IMR-90 (cell line): ENCODE measurements at regions not wholly inside any gene's neighbourhood (a gene's known extent, or its start where the extent isn't known, plus 50 kb on each side); places are given as distances from the start of the nearest gene placed in this dataset.

Experiments used
- ATAC-seq: fragments of 200-7000 bp; cut with Tn5 transposase; 2 replicates; pipeline ENCODE4 v1.9.1; 2020; ENCODE audit warnings: low read depth, mild to moderate bottlenecking, moderate library complexity
- BruUV-seq: library from RNA; stranded (reverse); fragments of 400-500 nt; replicated peaks from 2 replicates; lab custom pipeline; 2021; lab: Mats Ljungman, UMichigan
- CTCF ChIA-PET: fragments of 300-600 bp; formaldehyde crosslinking; extraction: SDS; loops from one replicate; lab custom pipeline; 2021; ENCODE audit warnings: antibody characterized with exemption; lab: Yijun Ruan, JAX
- POLR2A ChIA-PET: fragments of 300-600 bp; sonication (Branson Sonifier 250); formaldehyde crosslinking; loops from one replicate; lab custom pipeline; 2022; ENCODE audit warnings: antibody characterized with exemption; ENCODE audit not compliant: unreplicated experiment; lab: Charles Lee
- DNase-seq: peaks from one replicate; pipeline ENCODE4 v3.0.0; 2013
- H2AFZ ChIP-seq: replicated peaks from 2 replicates; pipeline ENCODE3; 2013; ENCODE audit warnings: low read length, mild to moderate bottlenecking; ENCODE audit not compliant: poor library complexity
- H2AK5ac ChIP-seq: 2 replicates; pipeline ENCODE4 v1.6.1; 2013; ENCODE audit warnings: low read depth, low read length, inconsistent platforms
- H2AK9ac ChIP-seq: replicated peaks from 2 replicates; pipeline ENCODE3; 2013; ENCODE audit warnings: mild to moderate bottlenecking, low read depth, low read length, moderate library complexity; ENCODE audit not compliant: poor library complexity
- H2BK120ac ChIP-seq: 2 replicates; pipeline ENCODE4 v1.6.1; 2013; ENCODE audit warnings: low read depth, low read length, inconsistent platforms
- H2BK15ac ChIP-seq: 3 replicates; pipeline ENCODE4 v1.6.1; 2013; ENCODE audit warnings: low read depth, low read length, inconsistent platforms
- H2BK20ac ChIP-seq: 2 replicates; pipeline ENCODE4 v1.6.1; 2013; ENCODE audit warnings: low read depth, mild to moderate bottlenecking, inconsistent platforms, low read length, moderate library complexity
- H2BK5ac ChIP-seq: 2 replicates; pipeline ENCODE4 v1.6.1; 2013; ENCODE audit warnings: mild to moderate bottlenecking, low read depth, low read length, inconsistent platforms; ENCODE audit not compliant: poor library complexity, severe bottlenecking
- H3K14ac ChIP-seq: replicated peaks from 2 replicates; pipeline ENCODE4 v1.6.1; 2013; ENCODE audit warnings: low read depth, low read length, inconsistent platforms
- H3K18ac ChIP-seq: 2 replicates; pipeline ENCODE4 v1.6.1; 2013; ENCODE audit warnings: low read depth, low read length, control low read depth
- H3K23ac ChIP-seq: 2 replicates; pipeline ENCODE4 v1.6.1; 2013; ENCODE audit warnings: low read depth, low read length, inconsistent platforms
- H3K27ac ChIP-seq: 2 replicates; pipeline ENCODE4 v1.5.1; 2013; ENCODE audit warnings: mild to moderate bottlenecking, control low read depth, low read length; ENCODE audit not compliant: insufficient read depth
- H3K27me3 ChIP-seq: 2 replicates; pipeline ENCODE4 v1.6.1; 2013; ENCODE audit warnings: low read length; ENCODE audit not compliant: control insufficient read depth, insufficient read depth
- H3K36me3 ChIP-seq: 2 replicates; pipeline ENCODE4 v1.6.1; 2013; ENCODE audit warnings: low read length, mixed read lengths; ENCODE audit not compliant: control insufficient read depth, insufficient read depth
- H3K4ac ChIP-seq: 2 replicates; pipeline ENCODE4 v1.6.1; 2013; ENCODE audit warnings: low read depth, low read length, inconsistent platforms
- H3K4me1 ChIP-seq: 2 replicates; pipeline ENCODE4 v1.6.1; 2013; ENCODE audit warnings: low read length, mixed read lengths; ENCODE audit not compliant: control insufficient read depth, insufficient read depth
- H3K4me2 ChIP-seq: 2 replicates; pipeline ENCODE4 v1.6.1; 2013; ENCODE audit warnings: low read depth, mild to moderate bottlenecking, control low read depth, low read length, moderate library complexity
- H3K4me3 ChIP-seq: 2 replicates; pipeline ENCODE4 v1.5.1; 2013; ENCODE audit warnings: low read depth, mild to moderate bottlenecking, control low read depth, low read length, moderate library complexity; ENCODE audit not compliant: insufficient read depth
- H3K56ac ChIP-seq: 2 replicates; pipeline ENCODE4 v1.6.1; 2013; ENCODE audit warnings: low read length, inconsistent platforms; ENCODE audit not compliant: insufficient read depth; ENCODE audit errors: extremely low read depth
- H3K79me1 ChIP-seq, 2 experiments: 2 replicates each; pipeline ENCODE4 v1.6.1; 2013; ENCODE audit warnings: low read length in 2 of 2, inconsistent platforms in 1 of 2, low read depth in 1 of 2
- H3K9ac ChIP-seq: 2 replicates; pipeline ENCODE4 v1.6.1; 2013; ENCODE audit warnings: low read depth, low read length, control low read depth
- H3K9me1 ChIP-seq: 2 replicates; pipeline ENCODE4 v1.6.1; 2013; ENCODE audit warnings: low read length, inconsistent platforms; ENCODE audit not compliant: insufficient read depth
- H3K9me3 ChIP-seq: 2 replicates; pipeline ENCODE4 v1.6.1; 2013; ENCODE audit warnings: low read length; ENCODE audit not compliant: control insufficient read depth, insufficient read depth
- H4K20me1 ChIP-seq: 2 replicates; pipeline ENCODE4 v1.6.1; 2013; ENCODE audit warnings: low read length, inconsistent platforms; ENCODE audit not compliant: insufficient read depth
- H4K5ac ChIP-seq: 2 replicates; pipeline ENCODE4 v1.6.1; 2013; ENCODE audit warnings: mild to moderate bottlenecking, low read depth, low read length, control low read depth
- H4K8ac ChIP-seq, 2 experiments: 2 replicates each; pipeline ENCODE4 v1.6.1; 2013; ENCODE audit warnings: low read depth in 2 of 2, low read length in 2 of 2, control low read depth in 1 of 2, inconsistent platforms in 1 of 2
- H4K91ac ChIP-seq: 2 replicates; pipeline ENCODE4 v1.6.1; 2013; ENCODE audit warnings: low read depth, low read length, inconsistent platforms; ENCODE audit not compliant: insufficient read depth
- BHLHE40 ChIP-seq: fragments of 150-350 bp; IDR thresholded peaks from 2 replicates; pipeline ENCODE4 v1.6.1; 2016; ENCODE audit warnings: mild to moderate bottlenecking, low read depth, low read length
- CEBPB ChIP-seq: IDR thresholded peaks from 2 replicates; pipeline ENCODE4 v1.6.1; 2012; ENCODE audit warnings: low read depth, low read length, improper control_type of control experiment
- CHD1 ChIP-seq: IDR thresholded peaks from 2 replicates; pipeline ENCODE4 v1.6.1; 2012; ENCODE audit warnings: low read depth, low read length, improper control_type of control experiment
- CTCF ChIP-seq: conservative IDR thresholded peaks from 2 replicates; pipeline ENCODE4 v1.5.1; 2012; ENCODE audit warnings: mild to moderate bottlenecking, low read depth, low read length, improper control_type of control experiment
- ELK1 ChIP-seq: fragments of 150-350 bp; IDR thresholded peaks from 2 replicates; pipeline ENCODE4 v1.6.1; 2016; ENCODE audit warnings: low read depth, mild to moderate bottlenecking, low read length, moderate library complexity, borderline replicate concordance
- FOS ChIP-seq: fragments of 150-350 bp; IDR thresholded peaks from 2 replicates; pipeline ENCODE4 v1.6.1; 2016; ENCODE audit warnings: low read depth, low read length
- MAFK ChIP-seq: IDR thresholded peaks from 2 replicates; pipeline ENCODE4 v1.6.1; 2012; ENCODE audit warnings: low read depth, low read length, improper control_type of control experiment
- MAZ ChIP-seq: IDR thresholded peaks from 2 replicates; pipeline ENCODE4 v1.6.1; 2012; ENCODE audit warnings: low read depth, mild to moderate bottlenecking, low read length, improper control_type of control experiment, moderate library complexity, borderline replicate concordance
- MXI1 ChIP-seq: IDR thresholded peaks from 2 replicates; pipeline ENCODE4 v1.6.1; 2012; ENCODE audit warnings: low read depth, mild to moderate bottlenecking, low read length, moderate library complexity, borderline replicate concordance
- POLR2A ChIP-seq: IDR thresholded peaks from 2 replicates; pipeline ENCODE4 v1.6.1; 2012; ENCODE audit warnings: mild to moderate bottlenecking, low read depth, low read length
- RFX5 ChIP-seq: IDR thresholded peaks from 2 replicates; pipeline ENCODE4 v1.8.0; 2012; ENCODE audit warnings: low read depth, mild to moderate bottlenecking, low read length, moderate library complexity
- SMC3 ChIP-seq: fragments of 150-350 bp; IDR thresholded peaks from 2 replicates; pipeline ENCODE4 v1.6.1; 2016; ENCODE audit warnings: low read depth, mild to moderate bottlenecking, antibody characterized with exemption, low read length, moderate library complexity
- USF2 ChIP-seq: fragments of 150-350 bp; IDR thresholded peaks from 2 replicates; pipeline ENCODE4 v1.6.1; 2017; ENCODE audit warnings: mild to moderate bottlenecking, antibody characterized with exemption, low read length, low read depth
- WGBS, 2 experiments: methylation state at CpG; one replicate each; pipeline versions ENCODE4 v1.1.5 to v1.1.7; 2013; ENCODE audit warnings: missing lambda C conversion rate in 2 of 2; ENCODE audit not compliant: insufficient read length in 1 of 2; ENCODE audit errors: extremely low coverage in 2 of 2; 5-methylcytosine and 5-hydroxymethylcytosine counted together
- dilution Hi-C: fragments of 300-500 bp; cut with HindIII; formaldehyde crosslinking; loops from one replicate; pipeline ENCODE4 v1.14.3; 2018; ENCODE audit warnings: low sequenced_read_pairs; ENCODE audit not compliant: unreplicated experiment
- in situ Hi-C: fragments of 300-500 bp; cut with MboI; formaldehyde crosslinking; loops from 3 replicates; pipeline ENCODE4 v1.14.3; 2019; ENCODE audit warnings: low sequenced_read_pairs, inconsistent platforms, mixed read lengths
- intact Hi-C: fragments of 100-400 bp; cut with micrococcal nuclease; formaldehyde crosslinking; loops from 2 replicates; pipeline ENCODE4 v1.10.0; 2022

- ATAC-seq (no peak), DNase-seq (no peak)
- BruUV-seq: no TSS peak
- no peak overlapping the region for H2AK9ac ChIP-seq
- H3K4me2 ChIP-seq: no peak overlapping the region
- no peak overlapping the region for H2BK5ac ChIP-seq
- in situ Hi-C loops (no loop called here), dilution Hi-C loops (no loop called here), intact Hi-C loops (no loop called here)
- H4K20me1 ChIP-seq: no peaks in the 10 kb centered on the region
- no peak overlapping the region for H3K4ac ChIP-seq
- no peak overlapping the region for H4K5ac ChIP-seq
- no peak overlapping the region for H3K4me3 ChIP-seq
- H3K14ac ChIP-seq: no peak overlapping the region
- H2AK5ac ChIP-seq: no peak overlapping the region
- no peak overlapping the region for H3K27ac ChIP-seq
- no peak overlapping the region for H2AFZ ChIP-seq
- peaks cover 14% of the 10 kb centered on the region for H3K9me3 ChIP-seq
- ChIA-PET POLR2A (no interaction called here), CTCF (no interaction called here)
- no peaks in the 10 kb centered on the region for H3K27me3 ChIP-seq
- H2BK15ac ChIP-seq: no peak overlapping the region
- no peak overlapping the region for H4K8ac ChIP-seq
- H3K4me1 ChIP-seq: no peaks in the 10 kb centered on the region
- TF ChIP-seq SMC3: no peak
- TF ChIP-seq ELK1: no peak
- no peak for TF ChIP-seq MAFK
- no peak for TF ChIP-seq USF2
- no peak for TF ChIP-seq POLR2A
- TF ChIP-seq CTCF: no peak
- no peak for TF ChIP-seq RFX5
- TF ChIP-seq MXI1: no peak
- TF ChIP-seq MAZ: no peak
- no peak for TF ChIP-seq CEBPB
- no peak for TF ChIP-seq CHD1
- no peak for TF ChIP-seq FOS
- TF ChIP-seq BHLHE40: no peak
- no peak overlapping the region for H3K56ac ChIP-seq
- H3K79me1 ChIP-seq: no peaks in the 10 kb centered on the region
- no peaks in the 10 kb centered on the region for H3K9me1 ChIP-seq
- H3K36me3 ChIP-seq: no peaks in the 10 kb centered on the region
- no peak overlapping the region for H2BK20ac ChIP-seq
- WGBS, 2 experiments: no CpG with 5 or more reads among the region's 2 CpGs
- H3K18ac ChIP-seq: no peak overlapping the region
- H3K9ac ChIP-seq: no peak overlapping the region
- H3K23ac ChIP-seq: no peak overlapping the region
- H4K91ac ChIP-seq: no peak overlapping the region
- H2BK120ac ChIP-seq: no peak overlapping the region
Measured at GRCh38 chr5:99349787-99350186, 421.0 kb upstream of the CHD1 start.
